GM15510 (cell line): ENCODE measurements at regions not wholly inside any gene's neighbourhood (a gene's known extent, or its start where the extent isn't known, plus 50 kb on each side); places are given as distances from the start of the nearest gene placed in this dataset.

Source experiments
- POLR2A ChIP-seq: IDR thresholded peaks from 3 replicates; pipeline ENCODE4 v1.6.1; 2011; ENCODE audit warnings: borderline replicate concordance; ENCODE audit not compliant: insufficient read length; ENCODE audit errors: extremely low read depth

DNA sequence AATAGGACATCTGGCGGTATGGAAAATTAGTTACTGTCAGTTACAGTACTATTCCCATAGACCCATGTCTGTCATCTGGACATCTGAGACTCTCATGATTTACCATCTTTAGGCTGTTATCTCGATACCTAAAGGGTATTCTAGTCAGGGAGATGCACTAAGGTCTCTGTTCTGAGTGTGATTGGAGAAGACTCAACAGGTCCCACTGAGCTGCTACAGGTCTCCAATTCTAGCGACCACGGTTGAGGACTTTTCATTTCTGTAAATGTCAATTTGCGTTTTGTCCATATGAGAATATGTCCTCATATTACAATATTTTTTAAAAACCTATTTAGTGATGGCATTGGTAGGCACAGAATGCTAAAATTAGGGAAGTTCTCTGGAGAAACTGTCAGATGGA, 1160.2 kb downstream of the TMEM121 start:
- TF ChIP-seq POLR2A, result no peak

DNA sequence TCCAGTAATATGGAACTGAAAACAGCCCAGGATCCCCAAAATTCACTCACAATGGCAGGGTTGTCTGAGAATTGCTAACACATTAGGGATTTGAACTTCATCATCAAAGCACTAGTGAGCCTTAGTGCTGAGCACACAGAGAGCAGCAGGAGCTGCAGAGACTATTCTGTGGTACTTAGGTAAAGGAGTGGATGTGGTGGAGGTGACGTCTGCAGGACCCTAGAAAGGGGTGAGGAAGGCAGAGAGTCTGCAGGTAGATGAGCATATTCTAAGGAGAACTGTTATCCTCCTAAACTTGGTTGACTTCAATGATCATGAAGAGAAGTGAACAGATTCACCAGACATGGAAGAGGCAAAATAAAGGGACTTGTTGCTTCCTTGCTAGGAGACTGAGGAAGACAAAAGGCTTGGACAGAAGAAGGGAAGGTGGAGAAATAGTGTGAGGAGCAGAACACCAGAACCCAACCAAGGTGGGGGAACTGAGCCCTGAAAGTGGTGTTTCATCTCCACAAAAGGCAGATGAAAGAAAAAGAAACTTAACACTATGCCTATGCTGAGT, 1164.0 kb downstream of the TMEM121 start:
- no peak for TF ChIP-seq POLR2A

DNA sequence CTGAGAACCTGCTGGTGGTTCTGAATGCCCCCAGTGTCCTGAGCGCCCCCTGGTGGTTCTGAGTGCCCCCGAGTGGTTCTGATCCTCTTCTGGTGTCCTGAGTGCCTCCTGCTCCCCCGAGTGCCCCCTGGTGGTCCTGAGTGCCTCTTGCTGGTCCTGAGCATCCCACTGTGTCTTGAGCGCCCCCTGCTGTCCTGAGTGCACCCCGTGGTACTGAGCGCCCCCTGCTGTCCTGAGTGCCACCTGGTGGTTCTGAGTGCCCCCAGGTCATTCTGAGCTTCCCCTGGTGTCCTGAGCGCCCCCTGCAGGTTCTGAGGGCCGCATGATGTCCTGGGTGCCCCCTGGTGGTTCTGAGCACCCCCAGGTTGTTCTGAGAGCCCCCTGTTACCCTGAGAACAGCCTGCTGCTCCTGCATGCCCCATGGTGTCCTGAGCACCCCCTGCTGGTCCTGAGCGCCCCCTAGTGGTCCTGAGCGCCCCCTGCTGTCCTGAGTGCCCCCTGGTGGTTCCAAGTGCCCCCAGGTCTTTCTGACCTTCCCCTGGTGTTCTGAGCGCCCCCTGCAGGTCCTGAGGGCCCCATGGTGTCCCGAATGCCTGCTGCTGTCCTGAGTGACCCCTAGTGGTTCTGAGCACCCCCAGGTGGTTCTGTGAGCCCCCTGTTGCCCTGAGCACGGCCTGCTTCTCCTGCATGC, 1165.4 kb downstream of the TMEM121 start:
- no peak for TF ChIP-seq POLR2A

DNA sequence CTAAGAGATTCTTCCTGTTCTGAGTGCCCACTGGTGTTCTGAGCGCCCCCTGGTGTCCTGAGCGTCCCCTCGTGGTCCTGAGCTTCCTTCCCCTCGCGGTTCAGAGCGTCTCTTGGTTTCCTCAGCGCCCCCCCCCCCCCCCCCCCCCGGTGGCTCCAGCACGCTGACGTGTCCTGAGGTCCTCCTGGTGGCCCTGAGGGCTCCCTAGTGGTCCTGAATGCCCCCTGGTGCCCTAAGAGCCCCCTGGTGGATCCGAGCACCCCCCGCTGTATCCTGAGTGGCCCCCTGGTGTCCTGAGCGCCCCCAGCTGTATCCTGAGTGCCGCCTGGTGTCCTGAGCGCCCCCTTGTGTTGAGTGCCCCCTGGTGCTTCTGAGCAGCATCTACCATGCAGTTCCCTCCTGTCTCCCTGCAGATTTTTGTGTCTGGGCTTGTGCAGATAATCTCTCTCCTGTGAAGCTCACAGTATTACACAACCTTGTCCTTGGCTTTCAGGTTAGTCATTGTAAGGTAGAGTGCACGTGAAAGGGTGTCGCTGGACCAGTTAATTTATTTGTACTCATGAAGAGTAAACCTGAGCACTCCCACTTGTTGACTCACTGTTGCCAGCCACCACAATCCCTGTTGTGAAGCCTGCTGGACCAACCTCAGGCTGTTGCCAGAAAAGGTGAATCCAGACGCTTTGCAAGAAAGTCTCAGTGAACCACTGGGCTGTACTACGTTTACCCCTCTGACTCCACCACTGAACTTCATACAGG, 1168.4 kb downstream of the TMEM121 start:
- TF ChIP-seq POLR2A, result no peak

DNA sequence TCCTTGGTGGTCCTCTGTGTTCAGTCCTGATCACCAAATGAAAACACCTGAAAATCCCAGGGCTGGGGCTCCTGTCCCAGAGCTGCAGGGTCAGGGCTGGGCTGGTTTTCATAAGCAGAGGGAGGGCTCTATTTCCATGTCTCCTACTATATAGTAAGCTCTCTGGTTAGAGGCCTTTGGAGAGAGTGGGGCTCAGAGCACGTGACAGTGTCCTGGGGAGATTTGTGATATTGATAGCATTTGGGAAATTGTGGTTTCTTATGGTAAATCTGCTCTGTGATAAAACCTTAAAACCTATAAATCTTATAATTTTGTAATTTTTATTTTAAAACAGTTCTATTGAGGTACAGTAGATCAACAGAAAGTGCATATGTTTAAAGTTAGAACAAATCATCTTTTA, 1202.2 kb downstream of the TMEM121 start:
- no peak for TF ChIP-seq POLR2A

DNA sequence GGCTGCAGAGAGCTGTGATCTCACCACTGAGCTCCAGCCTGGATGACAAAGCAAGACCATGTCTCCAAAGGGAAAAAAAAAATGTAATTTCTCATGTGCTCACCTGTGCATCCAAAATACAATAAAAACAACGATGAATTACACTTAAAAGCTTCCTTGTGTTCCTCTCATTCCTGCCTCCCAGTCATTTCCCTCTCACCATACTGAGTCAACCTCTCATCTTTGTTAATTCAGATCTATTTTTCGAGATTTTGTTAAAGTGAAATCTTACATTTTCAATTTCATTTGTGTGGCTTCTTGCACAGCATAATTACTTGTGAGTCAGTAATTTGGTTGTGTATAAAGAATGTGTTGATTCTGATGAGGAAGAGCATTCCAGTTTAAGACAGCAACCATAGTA, 1203.2 kb downstream of the TMEM121 start:
- no peak for TF ChIP-seq POLR2A

DNA sequence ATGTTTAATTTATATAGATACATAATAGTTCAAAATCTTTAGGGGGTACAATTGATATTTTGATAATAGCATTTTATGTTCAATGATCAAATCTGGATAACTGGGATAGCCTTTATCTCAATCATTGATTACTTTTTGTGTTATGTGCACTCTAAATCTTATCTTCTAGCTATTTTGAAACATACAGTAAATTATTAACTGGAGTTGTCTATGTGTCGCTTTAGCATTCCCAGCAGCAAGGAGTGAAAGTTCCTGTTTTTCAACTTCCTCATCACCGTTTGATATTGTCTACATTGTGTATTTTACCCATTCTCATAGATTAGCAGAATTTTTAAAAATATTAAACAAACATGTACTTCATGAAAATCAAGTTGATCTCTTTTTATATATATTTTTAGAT, 1207.4 kb downstream of the TMEM121 start:
- TF ChIP-seq POLR2A, result no peak

DNA sequence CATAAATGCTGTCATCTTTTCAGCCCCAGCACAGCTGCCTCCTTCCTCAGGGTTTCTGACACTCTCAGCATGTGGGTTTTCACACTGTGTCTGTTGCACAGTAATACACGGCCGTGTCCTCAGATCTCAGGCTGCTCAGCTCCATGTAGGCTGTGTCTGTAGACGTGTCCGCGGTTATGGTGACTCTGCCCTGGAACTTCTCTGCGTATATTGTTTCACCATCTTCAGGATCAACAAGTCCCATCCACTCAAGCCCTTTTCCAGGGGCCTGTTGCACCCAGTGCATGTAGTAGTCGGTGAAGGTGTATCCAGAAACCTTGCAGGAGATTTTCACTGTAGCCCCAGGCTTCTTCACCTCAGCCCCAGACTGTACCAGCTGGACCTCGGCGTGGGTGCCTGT, 1210.6 kb downstream of the TMEM121 start:
- TF ChIP-seq POLR2A, result no peak

DNA sequence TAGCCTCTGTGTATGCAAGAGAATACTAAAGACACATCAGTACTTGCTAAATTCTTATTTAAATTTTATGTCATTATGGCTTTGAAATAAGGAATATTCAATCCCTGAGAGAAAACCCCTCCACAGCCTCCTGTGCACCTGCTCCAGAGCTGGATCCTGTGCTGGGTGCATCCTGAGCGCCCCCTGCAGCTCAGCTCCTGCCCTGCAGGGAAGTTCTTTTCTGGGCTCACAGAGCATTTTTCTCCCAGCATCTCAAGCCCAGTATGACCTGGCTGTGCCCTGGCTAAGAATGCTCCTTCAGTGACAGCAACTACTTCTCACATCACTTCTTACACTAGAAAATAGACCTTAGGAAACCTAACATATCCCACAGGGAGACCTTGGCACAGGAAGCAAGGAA, 1211.7 kb downstream of the TMEM121 start:
- no peak for TF ChIP-seq POLR2A

DNA sequence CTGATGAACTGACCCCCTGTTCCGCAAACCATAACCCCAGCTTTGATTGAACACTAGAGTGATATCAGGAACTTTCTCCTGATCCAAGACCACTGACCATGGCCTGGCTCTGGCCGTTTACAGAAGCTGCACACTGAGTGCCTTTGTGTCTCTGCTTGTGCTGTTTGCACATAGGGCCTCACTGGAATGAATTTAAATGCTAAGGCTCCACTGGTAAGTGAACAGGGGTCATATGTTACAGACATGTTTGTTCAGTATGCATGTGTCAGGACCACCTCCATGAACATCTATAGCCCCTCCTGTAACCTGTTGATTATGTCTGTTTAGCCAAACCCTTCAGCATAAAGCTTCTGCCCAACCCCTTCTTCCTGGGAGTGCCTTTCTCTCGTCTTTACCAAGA, 1239.8 kb downstream of the TMEM121 start:
- no peak for TF ChIP-seq POLR2A

DNA sequence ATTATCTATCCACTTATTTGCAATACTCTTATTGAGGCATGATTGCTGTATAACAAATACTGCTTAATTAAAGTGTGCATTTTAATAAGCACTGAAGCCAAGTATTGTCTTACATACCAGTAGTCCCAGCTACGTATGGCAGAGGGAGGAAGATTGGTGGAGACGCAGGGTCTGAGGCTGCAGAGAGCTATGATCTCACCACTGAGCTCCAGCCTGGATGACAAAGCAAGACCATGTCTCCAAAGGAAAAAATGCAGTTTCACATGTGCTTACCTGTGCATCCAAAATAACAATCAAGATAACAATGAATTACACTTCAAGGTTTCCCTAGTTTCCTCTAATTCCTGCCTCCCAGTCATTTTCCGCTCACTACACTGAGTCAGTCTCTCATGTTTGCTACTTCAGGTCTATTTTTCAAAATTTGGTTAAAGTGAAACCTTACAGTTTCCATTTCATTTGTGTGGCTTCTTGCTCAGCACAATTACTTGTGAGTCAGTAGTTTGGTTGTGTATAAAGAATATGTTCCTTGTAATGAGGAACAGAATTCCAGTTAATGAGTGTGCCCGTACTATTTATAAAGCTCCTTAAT, 1250.1 kb downstream of the TMEM121 start:
- TF ChIP-seq POLR2A, result no peak

DNA sequence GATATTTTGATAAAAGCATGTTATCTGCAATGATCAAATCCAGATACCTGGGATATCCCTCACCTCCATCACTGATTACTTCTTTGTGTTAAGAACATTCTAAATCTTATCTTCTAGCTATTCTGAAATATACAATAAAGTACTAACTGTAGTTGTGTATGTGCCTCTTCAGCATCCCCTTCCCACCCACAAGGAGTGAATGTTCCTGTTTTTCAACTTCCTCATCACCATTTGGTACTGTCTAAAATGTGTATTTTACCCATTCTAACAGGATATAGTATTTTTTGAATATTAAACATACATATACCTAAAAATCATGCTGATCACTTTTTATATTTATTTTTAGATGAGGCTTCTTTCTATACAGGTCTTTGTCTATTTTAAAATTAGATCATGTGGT, 1252.6 kb downstream of the TMEM121 start:
- TF ChIP-seq POLR2A, result no peak

DNA sequence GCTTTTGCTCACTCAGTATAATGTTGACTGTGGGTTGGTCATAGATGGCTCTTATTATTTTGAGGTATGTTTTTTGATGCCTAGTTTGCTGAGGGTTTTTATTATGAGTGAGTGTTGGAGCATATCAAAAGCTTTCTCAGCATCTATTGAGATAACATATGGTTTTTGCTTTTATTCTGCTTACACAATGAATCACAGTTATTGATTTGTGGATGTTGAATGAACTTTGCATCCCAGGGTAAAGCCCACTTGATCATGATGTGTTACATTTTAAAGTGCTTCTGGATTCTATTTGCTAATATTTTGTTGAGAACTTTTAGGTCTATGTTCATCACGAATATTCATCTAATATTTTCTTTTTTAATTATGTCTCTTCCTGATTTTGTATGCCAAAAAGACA, 1260.3 kb downstream of the TMEM121 start:
- no peak for TF ChIP-seq POLR2A

DNA sequence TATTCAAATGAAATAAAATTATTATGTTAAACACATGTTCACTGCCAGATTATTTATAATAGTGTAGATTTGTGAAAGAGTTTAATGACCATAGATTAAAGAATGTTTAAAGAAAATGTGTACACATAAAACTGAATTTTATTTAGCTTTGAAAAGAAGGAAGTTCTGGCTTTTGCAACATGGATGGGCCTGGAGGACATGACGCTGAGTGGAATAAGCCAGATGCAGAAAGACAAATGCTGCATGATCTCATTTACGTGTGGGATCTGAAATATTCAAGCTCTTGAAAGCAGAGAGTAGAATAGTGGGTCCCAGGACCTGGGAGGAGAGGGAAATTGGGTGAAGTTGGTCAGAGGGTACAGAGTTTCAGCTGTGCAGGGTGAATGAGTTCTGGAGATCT, 1261.2 kb downstream of the TMEM121 start:
- no peak for TF ChIP-seq POLR2A

DNA sequence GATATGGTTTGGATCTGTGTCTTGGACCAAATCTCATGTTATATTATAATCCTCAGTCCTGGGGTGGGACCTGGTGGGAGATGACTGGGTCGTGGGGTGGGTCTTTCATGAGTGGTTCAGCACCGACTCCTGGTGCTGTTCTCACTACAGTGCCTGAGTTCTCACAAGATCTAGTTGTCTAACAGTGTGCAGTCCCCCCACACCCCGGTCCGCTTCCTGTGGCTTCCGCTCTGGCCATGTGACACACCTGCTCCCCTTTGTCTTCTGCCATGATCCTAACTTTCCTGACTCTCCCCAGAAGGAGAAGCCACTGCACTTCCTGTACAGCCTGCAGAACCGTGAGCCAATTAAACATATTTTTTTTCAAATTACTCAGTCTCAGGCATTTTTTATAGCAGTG, 1262.2 kb downstream of the TMEM121 start:
- no peak for TF ChIP-seq POLR2A
